MV-4-11 (cell line): ENCODE measurements at regions not wholly inside any gene's neighbourhood (a gene's known extent, or its start where the extent isn't known, plus 50 kb on each side); places are given as distances from the start of the nearest gene placed in this dataset.

Experiments
- DNase-seq: peaks from one replicate; lab custom pipeline; 2025; lab: John Stamatoyannopoulos, UW

GRCh38 chr11:106461148-106461691, 383.8 kb downstream of the AASDHPPT start:
- DNase-seq = no peak

DNA sequence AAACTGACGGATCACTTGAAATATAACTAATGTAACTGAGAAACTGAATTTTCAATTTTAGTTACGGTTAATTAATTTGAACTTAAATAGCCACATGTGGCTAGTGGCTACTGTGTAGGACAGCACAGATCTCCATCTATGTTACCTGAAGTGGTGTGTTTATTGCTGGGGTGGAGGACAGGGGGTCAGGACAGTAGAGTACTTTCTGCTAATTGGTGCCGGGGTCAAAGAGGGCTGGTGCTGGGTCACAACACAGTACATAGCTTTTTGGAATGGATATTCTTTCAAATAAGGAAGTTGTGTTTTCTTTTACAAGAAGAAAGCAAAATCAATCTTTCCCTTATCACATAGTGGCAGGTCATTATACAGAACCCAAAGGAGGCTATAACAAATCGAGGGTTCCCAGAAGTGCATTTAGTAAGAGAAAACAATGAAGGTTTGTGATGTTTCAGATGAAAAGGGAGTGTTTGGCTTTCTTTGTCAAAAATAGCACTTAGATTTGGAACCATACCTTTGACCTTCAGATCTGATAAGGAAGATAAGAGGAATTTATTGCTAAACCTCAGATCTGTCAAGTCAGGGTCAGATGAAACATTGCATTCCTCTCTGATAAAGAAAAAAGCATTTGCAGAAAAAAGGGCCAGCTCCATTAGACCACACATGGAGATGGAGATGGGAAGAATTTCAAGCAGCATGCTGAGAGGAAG, 384.5 kb downstream of the AASDHPPT start:
- DNase-seq = no peak

DNA sequence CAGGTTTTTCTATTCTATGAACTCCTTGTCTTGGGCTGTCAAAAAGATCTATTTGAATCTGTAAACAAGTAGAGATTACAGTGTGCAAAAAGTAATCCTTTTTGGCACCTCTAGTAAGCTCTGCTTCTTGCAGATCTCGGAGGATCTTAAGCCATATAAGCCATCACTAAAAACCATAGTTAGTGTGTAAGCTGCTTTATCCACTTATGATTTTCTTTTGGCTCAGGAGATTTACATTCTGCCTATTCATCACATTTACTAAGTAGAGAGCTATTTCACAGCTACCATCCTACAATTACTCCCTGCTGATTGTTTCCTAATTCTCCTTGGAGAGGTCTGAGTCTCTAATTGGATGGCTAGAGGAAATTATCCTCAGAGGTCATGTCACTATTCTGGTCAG, 385.7 kb downstream of the AASDHPPT start:
- no peak for DNase-seq

- DNase-seq = no peak
These were observed 386.3 kb downstream of the AASDHPPT start for GRCh38 chr11:106463796-106464201.

GRCh38 chr11:106464728-106465127, 387.3 kb downstream of the AASDHPPT start:
- DNase-seq = no peak

DNA sequence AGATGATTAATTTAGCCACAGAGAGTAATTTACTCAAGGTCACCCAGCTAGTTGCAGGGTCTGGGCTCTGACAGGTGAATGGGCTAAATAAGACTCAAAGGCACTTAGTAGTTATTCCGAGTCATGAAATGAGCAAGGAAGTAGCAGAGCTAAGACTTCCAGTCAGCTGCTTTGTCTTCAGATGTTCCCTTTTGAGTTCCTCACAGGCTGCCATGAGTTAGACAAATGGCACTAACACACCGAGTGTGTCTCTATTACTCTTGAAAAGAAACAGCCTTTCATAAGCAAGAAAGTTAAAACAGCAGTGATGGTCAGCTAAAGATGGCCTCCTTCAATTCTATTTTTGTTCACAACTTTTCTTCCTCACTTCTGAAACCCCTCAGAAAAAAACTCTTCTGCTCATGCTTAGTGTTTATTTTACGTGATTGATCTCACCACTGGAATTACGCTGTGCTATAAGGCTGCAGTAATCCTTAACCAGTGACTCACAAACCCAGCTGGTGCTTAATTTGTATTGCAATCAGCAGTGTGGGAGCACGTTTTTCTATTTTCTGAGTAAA, 389.1 kb downstream of the AASDHPPT start:
- DNase-seq = no peak

DNA sequence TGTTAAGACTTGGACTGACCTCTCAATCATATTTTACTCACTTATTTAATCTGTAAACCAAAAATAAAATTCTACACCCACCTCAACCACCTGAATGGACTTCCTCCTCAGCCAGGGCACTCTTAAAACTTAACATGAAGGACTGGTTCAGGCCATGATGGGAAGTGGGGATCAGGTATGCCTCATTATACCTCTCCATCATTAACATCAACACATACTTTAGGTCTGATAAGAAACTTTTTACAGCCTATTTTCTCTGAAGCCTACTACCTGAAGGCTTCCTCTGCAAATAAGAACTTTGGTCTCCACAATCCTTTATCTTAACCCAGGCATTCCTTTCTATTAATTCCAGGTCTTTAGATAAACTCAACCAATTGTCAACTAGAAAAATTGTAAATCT, 390.0 kb downstream of the AASDHPPT start:
- no peak for DNase-seq

- no peak for DNase-seq
These were observed 390.6 kb downstream of the AASDHPPT start for GRCh38 chr11:106468086-106468485.

DNA sequence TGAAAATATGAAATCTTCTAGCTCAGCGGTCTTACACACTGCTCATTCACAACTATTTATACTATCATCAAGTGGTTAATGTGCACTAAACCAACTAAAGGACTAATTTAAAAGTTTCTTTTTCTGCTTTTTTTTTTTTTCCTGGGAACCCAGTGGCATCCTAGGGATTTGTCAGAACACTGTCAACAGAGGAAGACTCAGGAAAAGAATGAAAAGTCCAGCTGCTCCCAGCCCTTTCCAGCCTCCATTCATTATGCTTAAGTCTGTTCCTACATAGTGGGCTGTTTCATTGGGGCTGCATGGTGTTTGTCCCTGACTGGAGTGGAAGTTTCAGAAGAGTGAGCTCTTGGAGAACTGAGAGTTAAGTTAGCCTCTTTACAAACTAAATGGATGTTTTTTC, 391.1 kb downstream of the AASDHPPT start:
- no peak for DNase-seq

- no peak for DNase-seq
These were observed 392.8 kb downstream of the AASDHPPT start for GRCh38 chr11:106470230-106470629.

- no peak for DNase-seq
These were observed 393.8 kb downstream of the AASDHPPT start for GRCh38 chr11:106471276-106471675.

- no peak for DNase-seq
These were observed 395.7 kb downstream of the AASDHPPT start for GRCh38 chr11:106473089-106473722.

DNA sequence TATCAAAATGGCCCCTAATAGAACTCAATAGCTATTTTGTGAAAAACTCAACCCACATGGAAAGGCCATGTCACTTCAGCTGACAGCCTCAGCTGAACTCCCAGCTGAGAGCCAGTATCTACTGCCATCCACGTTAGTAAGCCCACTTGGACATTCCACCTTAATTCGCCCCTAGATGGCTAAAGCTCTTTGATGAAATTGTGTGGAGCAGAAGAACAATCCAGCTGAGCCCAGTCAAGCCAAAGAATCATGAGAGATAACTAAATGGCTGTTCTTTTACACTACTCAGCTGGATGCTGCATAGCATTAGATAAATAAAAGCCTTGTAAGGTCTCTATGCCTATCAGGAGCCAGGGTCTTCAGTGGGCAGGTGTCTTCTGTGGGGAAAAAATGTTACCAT, 396.8 kb downstream of the AASDHPPT start:
- DNase-seq = no peak

- DNase-seq = no peak
These were observed 397.7 kb downstream of the AASDHPPT start for GRCh38 chr11:106475181-106475580.

DNA sequence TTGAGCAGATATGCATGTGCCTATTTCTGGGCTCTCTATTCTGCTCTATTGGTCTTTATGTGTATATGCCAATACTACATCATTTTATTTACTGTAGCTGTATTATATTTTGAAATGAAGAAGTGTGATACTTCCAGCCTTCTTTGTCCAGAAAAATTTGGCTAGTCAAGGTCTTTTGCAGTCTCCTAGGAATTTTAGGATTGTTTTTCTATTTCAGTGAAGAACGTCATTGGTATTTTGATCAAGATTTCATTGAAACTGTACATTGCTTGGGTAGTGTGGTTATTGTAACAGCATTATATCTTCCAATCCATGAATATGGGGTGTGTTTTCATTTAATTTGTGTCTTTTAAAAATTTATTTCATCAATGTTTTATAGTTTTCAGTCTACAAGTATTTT, 400.3 kb downstream of the AASDHPPT start:
- DNase-seq = no peak

GRCh38 chr11:106479646-106480045, 402.2 kb downstream of the AASDHPPT start:
- no peak for DNase-seq

GRCh38 chr11:106480581-106481190, 403.2 kb downstream of the AASDHPPT start:
- no peak for DNase-seq

GRCh38 chr11:106482917-106483785, 405.7 kb downstream of the AASDHPPT start:
- no peak for DNase-seq

- no peak for DNase-seq
These were observed 414.3 kb downstream of the AASDHPPT start for GRCh38 chr11:106491751-106492150.

DNA sequence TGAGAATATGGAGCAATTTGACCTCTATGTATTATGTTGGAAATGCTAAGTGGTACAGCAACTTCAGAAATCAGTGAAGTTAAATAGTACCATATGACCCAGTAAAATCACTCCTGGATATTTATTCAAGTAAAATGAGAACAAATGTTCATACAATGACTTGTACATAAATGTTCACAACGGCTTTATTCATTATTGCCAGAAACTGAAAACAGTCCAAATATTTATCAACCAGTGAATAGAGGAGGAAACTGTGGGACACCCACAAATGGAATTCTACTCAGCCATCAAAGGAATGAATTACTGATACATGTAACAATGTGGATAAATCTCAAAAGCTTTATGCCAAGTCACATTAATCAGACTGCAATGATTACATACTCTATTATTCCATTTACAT, 416.3 kb downstream of the AASDHPPT start:
- no peak for DNase-seq

DNA sequence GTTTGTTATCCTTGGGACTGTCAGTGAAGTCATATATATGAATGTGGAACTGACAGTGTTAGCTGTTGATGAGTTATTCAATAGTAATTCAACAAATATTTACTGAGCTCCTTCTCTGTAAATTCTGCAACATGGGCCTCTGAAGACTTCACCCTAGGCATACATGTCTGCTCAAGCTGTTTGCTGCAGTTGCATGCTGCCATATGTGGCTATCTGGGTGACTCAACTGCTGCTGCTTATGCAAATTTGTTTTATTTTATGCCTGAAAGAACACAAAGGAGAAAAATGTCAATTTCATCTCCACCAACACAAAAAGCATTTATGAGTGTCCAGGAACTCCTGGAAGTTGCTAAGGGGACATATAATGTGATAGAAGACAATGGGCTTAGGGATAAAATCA, 417.6 kb downstream of the AASDHPPT start:
- no peak for DNase-seq

DNA sequence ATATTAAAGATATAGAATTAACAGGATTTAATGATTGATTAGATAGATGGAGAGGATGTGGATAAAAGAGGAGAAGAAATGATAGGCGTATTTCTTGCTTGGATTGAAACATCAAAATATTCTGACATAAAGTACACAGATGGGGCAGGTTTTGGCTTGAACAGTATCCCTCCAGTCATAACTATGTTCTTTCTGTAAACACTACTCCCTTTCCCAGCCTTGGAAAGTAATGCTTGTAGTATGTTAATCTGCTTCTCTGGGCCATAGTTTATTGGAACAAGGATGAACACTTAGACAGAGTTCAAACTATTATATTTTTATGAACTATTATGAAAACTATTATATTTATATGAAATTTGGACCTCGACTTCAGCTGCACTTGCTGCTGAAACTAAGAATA, 419.2 kb downstream of the AASDHPPT start:
- no peak for DNase-seq
